GM23248 (cell line): ENCODE measurements at regions not wholly inside any gene's neighbourhood (a gene's known extent, or its start where the extent isn't known, plus 50 kb on each side); places are given as distances from the start of the nearest gene placed in this dataset.

Source experiments
- EZH2 ChIP-seq: fragments of 200-600 bp; sonication (generic); IDR thresholded peaks from 2 replicates; pipeline ENCODE4 v1.6.1; 2018; ENCODE audit warnings: antibody characterized with exemption, mild to moderate bottlenecking; ENCODE audit not compliant: insufficient read depth, poor library complexity, severe bottlenecking
- EZH2phosphoT487 ChIP-seq: fragments of 200-600 bp; sonication (generic); IDR thresholded peaks from 2 replicates; pipeline ENCODE4 v1.6.1; 2018; ENCODE audit warnings: antibody characterized with exemption, moderate library complexity, mild to moderate bottlenecking, low read depth; ENCODE audit not compliant: insufficient read depth

- TF ChIP-seq EZH2phosphoT487 (no peak), EZH2 (no peak)
Observed at GRCh38 chr20:8983478-8984345, 85.2 kb upstream of the PLCB4 start.
